Type B pancreatic cell (in vitro differentiated cells): ENCODE measurements at regions not wholly inside any gene's neighbourhood (a gene's known extent, or its start where the extent isn't known, plus 50 kb on each side); places are given as distances from the start of the nearest gene placed in this dataset.

Source experiments
- DNase-seq: peaks from one replicate; pipeline ENCODE4 v3.0.0; 2021; ENCODE audit warnings: mixed read lengths; ENCODE audit not compliant: unreplicated experiment; ENCODE audit errors: extremely low spot score
- H3K27ac Mint-ChIP-seq: 2 replicates; pipeline ENCODE4 v1.8.0; 2021; ENCODE audit warnings: mild to moderate bottlenecking, mixed read lengths
- H3K27me3 Mint-ChIP-seq: 2 replicates; pipeline ENCODE4 v1.8.0; 2021; ENCODE audit warnings: mixed read lengths
- H3K36me3 Mint-ChIP-seq: 2 replicates; pipeline ENCODE4 v1.8.0; 2021; ENCODE audit warnings: mixed read lengths
- H3K4me1 Mint-ChIP-seq: one replicate; pipeline ENCODE4 v1.8.0; 2021; ENCODE audit warnings: mixed read lengths; ENCODE audit not compliant: unreplicated experiment
- H3K4me3 Mint-ChIP-seq: 2 replicates; pipeline ENCODE4 v1.8.0; 2021; ENCODE audit warnings: mild to moderate bottlenecking, mixed read lengths
- H3K9me3 Mint-ChIP-seq: 2 replicates; pipeline ENCODE4 v1.8.0; 2021; ENCODE audit warnings: mixed read lengths
- CTCF ChIP-seq: fragments of 200-600 bp; sonication (generic); conservative IDR thresholded peaks from 2 replicates; pipeline ENCODE4 v1.5.0; 2021; ENCODE audit warnings: antibody characterized with exemption, mild to moderate bottlenecking

GRCh38 chr12:86838260-86838659 lies 582.1 kb upstream of the MGAT4C start:
- H3K27ac Mint-ChIP-seq, result no peak overlapping the region
- TF ChIP-seq CTCF, result no peak
- H3K9me3 Mint-ChIP-seq, result no peaks in the 10 kb centered on the region
- H3K4me3 Mint-ChIP-seq, result no peak overlapping the region
- H3K27me3 Mint-ChIP-seq, result no peaks in the 10 kb centered on the region
- no peaks in the 10 kb centered on the region for H3K4me1 Mint-ChIP-seq
- H3K36me3 Mint-ChIP-seq, result no peaks in the 10 kb centered on the region
- DNase-seq, result no peak

GRCh38 chr12:86837246-86837645 lies 581.1 kb upstream of the MGAT4C start:
- Mint-ChIP-seq H3K36me3 (no peaks in the 10 kb centered on the region), H3K9me3 (no peaks in the 10 kb centered on the region), H3K4me1 (no peaks in the 10 kb centered on the region), H3K4me3 (no peak overlapping the region), H3K27ac (no peak overlapping the region), H3K27me3 (no peaks in the 10 kb centered on the region)
- DNase-seq, result no peak
- no peak for TF ChIP-seq CTCF

GRCh38 chr12:86834217-86834616 lies 578.0 kb upstream of the MGAT4C start:
- Mint-ChIP-seq H3K4me3 (no peak overlapping the region), H3K27me3 (no peaks in the 10 kb centered on the region), H3K36me3 (no peaks in the 10 kb centered on the region), H3K9me3 (no peaks in the 10 kb centered on the region), H3K4me1 (no peaks in the 10 kb centered on the region), H3K27ac (no peak overlapping the region)
- TF ChIP-seq CTCF, result no peak
- no peak for DNase-seq

- no peak overlapping the region for H3K4me3 Mint-ChIP-seq
- TF ChIP-seq CTCF, result no peak
- no peak for DNase-seq
- no peaks in the 10 kb centered on the region for H3K4me1 Mint-ChIP-seq
- no peak overlapping the region for H3K27ac Mint-ChIP-seq
- H3K27me3 Mint-ChIP-seq, result no peaks in the 10 kb centered on the region
- no peaks in the 10 kb centered on the region for H3K36me3 Mint-ChIP-seq
- H3K9me3 Mint-ChIP-seq, result no peaks in the 10 kb centered on the region
Observed at GRCh38 chr12:86827409-86827808, 571.2 kb upstream of the MGAT4C start.

- TF ChIP-seq CTCF, result no peak
- no peak for DNase-seq
- Mint-ChIP-seq H3K36me3 (no peaks in the 10 kb centered on the region), H3K4me3 (no peak overlapping the region), H3K27me3 (no peaks in the 10 kb centered on the region), H3K9me3 (no peaks in the 10 kb centered on the region), H3K4me1 (no peaks in the 10 kb centered on the region), H3K27ac (no peak overlapping the region)
Observed at GRCh38 chr12:86826051-86826450, 569.9 kb upstream of the MGAT4C start.

- Mint-ChIP-seq H3K9me3 (no peaks in the 10 kb centered on the region), H3K36me3 (no peaks in the 10 kb centered on the region), H3K27me3 (no peaks in the 10 kb centered on the region), H3K4me3 (no peak overlapping the region), H3K27ac (no peak overlapping the region), H3K4me1 (no peaks in the 10 kb centered on the region)
- DNase-seq, result no peak
- TF ChIP-seq CTCF, result no peak
Observed at GRCh38 chr12:86801439-86801838, 545.2 kb upstream of the MGAT4C start.
